Neural progenitor cell (in vitro differentiated cells): ENCODE measurements at regions not wholly inside any gene's neighbourhood (a gene's known extent, or its start where the extent isn't known, plus 50 kb on each side); places are given as distances from the start of the nearest gene placed in this dataset.

Experiments
- DNase-seq: peaks from one replicate; pipeline ENCODE4 v3.0.0-alpha.2; 2016; ENCODE audit warnings: low spot score
- H2AFZ ChIP-seq: fragments of 200-600 bp; sonication (generic); replicated peaks from 2 replicates; pipeline ENCODE4 v1.6.1; 2016; ENCODE audit warnings: antibody characterized with exemption
- H3F3A ChIP-seq: fragments of 200-600 bp; sonication (generic); 2 replicates; pipeline ENCODE4 v1.6.1; 2016; ENCODE audit warnings: antibody characterized with exemption, low read depth
- H3K27ac ChIP-seq: fragments of 200-600 bp; sonication (generic); 2 replicates; pipeline ENCODE4 v1.5.1; 2016; ENCODE audit warnings: mild to moderate bottlenecking
- H3K27me3 ChIP-seq: fragments of 200-600 bp; sonication (generic); 2 replicates; pipeline ENCODE4 v1.6.1; 2016; ENCODE audit warnings: mild to moderate bottlenecking, moderate library complexity
- H3K36me3 ChIP-seq: fragments of 200-600 bp; sonication (generic); 2 replicates; pipeline ENCODE4 v1.5.1; 2016
- H3K4me1 ChIP-seq: fragments of 200-600 bp; sonication (generic); 2 replicates; pipeline ENCODE4 v1.6.1; 2016; ENCODE audit warnings: mixed run types
- H3K4me2 ChIP-seq: fragments of 200-600 bp; sonication (generic); 2 replicates; pipeline ENCODE4 v1.6.1; 2016
- H3K4me3 ChIP-seq: fragments of 200-600 bp; sonication (generic); 2 replicates; pipeline ENCODE4 v1.5.1; 2016
- H3K79me2 ChIP-seq: fragments of 200-600 bp; sonication (generic); 2 replicates; pipeline ENCODE4 v1.6.1; 2016; ENCODE audit warnings: low read depth
- H3K9ac ChIP-seq: fragments of 200-600 bp; sonication (generic); 2 replicates; pipeline ENCODE4 v1.6.1; 2016
- H3K9me3 ChIP-seq: fragments of 200-600 bp; sonication (generic); 2 replicates; pipeline ENCODE4 v1.5.1; 2016; ENCODE audit warnings: low read depth
- H4K20me1 ChIP-seq: fragments of 200-600 bp; sonication (generic); 2 replicates; pipeline ENCODE4 v1.6.1; 2016; ENCODE audit warnings: low read depth
- H3K27ac Mint-ChIP-seq: 3 replicates; pipeline ENCODE4 v1.8.0; 2021; ENCODE audit warnings: mixed read lengths
- H3K27me3 Mint-ChIP-seq: 2 replicates; pipeline ENCODE4 v1.8.0; 2022; ENCODE audit warnings: low read depth, mild to moderate bottlenecking, inconsistent platforms, moderate library complexity, mixed read lengths; ENCODE audit not compliant: insufficient read depth
- H3K36me3 Mint-ChIP-seq: 3 replicates; pipeline ENCODE4 v1.8.0; 2021; ENCODE audit warnings: mixed read lengths
- H3K4me1 Mint-ChIP-seq: 3 replicates; pipeline ENCODE4 v1.8.0; 2021; ENCODE audit warnings: mixed read lengths
- H3K4me3 Mint-ChIP-seq: 3 replicates; pipeline ENCODE4 v1.8.0; 2021; ENCODE audit warnings: mild to moderate bottlenecking, moderate library complexity, mixed read lengths
- H3K9me3 Mint-ChIP-seq: 3 replicates; pipeline ENCODE4 v1.8.0; 2020; ENCODE audit warnings: mixed read lengths
- EZH2 ChIP-seq: fragments of 200-600 bp; sonication (generic); IDR thresholded peaks from 2 replicates; pipeline ENCODE4 v1.6.1; 2017; ENCODE audit warnings: antibody characterized with exemption, mild to moderate bottlenecking, moderate library complexity
- EZH2phosphoT487 ChIP-seq: fragments of 200-600 bp; sonication (generic); IDR thresholded peaks from 2 replicates; pipeline ENCODE4 v1.6.1; 2017; ENCODE audit warnings: antibody characterized with exemption
- TF ChIP-seq, protein P1 (sequence below): fragments of 200-600 bp; sonication (generic); IDR thresholded peaks from 2 replicates; pipeline ENCODE4 v1.5.1; 2017; ENCODE audit warnings: antibody characterized with exemption, mild to moderate bottlenecking

- no peak for TF ChIP-seq EZH2
- no peak for TF ChIP-seq EZH2phosphoT487
- TF ChIP-seq, protein P1, sequence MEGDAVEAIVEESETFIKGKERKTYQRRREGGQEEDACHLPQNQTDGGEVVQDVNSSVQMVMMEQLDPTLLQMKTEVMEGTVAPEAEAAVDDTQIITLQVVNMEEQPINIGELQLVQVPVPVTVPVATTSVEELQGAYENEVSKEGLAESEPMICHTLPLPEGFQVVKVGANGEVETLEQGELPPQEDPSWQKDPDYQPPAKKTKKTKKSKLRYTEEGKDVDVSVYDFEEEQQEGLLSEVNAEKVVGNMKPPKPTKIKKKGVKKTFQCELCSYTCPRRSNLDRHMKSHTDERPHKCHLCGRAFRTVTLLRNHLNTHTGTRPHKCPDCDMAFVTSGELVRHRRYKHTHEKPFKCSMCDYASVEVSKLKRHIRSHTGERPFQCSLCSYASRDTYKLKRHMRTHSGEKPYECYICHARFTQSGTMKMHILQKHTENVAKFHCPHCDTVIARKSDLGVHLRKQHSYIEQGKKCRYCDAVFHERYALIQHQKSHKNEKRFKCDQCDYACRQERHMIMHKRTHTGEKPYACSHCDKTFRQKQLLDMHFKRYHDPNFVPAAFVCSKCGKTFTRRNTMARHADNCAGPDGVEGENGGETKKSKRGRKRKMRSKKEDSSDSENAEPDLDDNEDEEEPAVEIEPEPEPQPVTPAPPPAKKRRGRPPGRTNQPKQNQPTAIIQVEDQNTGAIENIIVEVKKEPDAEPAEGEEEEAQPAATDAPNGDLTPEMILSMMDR, result no peak
- Mint-ChIP-seq H3K27ac (no peak overlapping the region), H3K4me3 (no peak overlapping the region), H3K36me3 (no peaks in the 10 kb centered on the region), H3K9me3 (no peaks in the 10 kb centered on the region), H3K27me3 (no peaks in the 10 kb centered on the region), H3K4me1 (no peaks in the 10 kb centered on the region)
- no peak for DNase-seq
- H3F3A ChIP-seq, result no peaks in the 10 kb centered on the region
- no peak overlapping the region for H3K4me2 ChIP-seq
- H2AFZ ChIP-seq, result no peak overlapping the region
- H3K9ac ChIP-seq, result no peak overlapping the region
- H3K27ac ChIP-seq, result no peak overlapping the region
- H3K36me3 ChIP-seq, result no peaks in the 10 kb centered on the region
- H3K4me1 ChIP-seq, result no peaks in the 10 kb centered on the region
- no peaks in the 10 kb centered on the region for H4K20me1 ChIP-seq
- no peaks in the 10 kb centered on the region for H3K79me2 ChIP-seq
- H3K27me3 ChIP-seq, result no peaks in the 10 kb centered on the region
- no peak overlapping the region for H3K4me3 ChIP-seq
- H3K9me3 ChIP-seq, result no peaks in the 10 kb centered on the region
These were observed 146.5 kb upstream of the CDH10 start for GRCh38 chr5:24791326-24791725.

GRCh38 chr5:24789611-24790351 is 145.0 kb upstream of the CDH10 start:
- Histone ChIP-seq H3K27me3 (no peaks in the 10 kb centered on the region), H3K4me1 (no peaks in the 10 kb centered on the region), H3K9ac (no peak overlapping the region), H3K36me3 (no peaks in the 10 kb centered on the region), H3K79me2 (no peaks in the 10 kb centered on the region), H3K4me2 (no peak overlapping the region), H3K27ac (no peak overlapping the region), H4K20me1 (no peaks in the 10 kb centered on the region), H3F3A (no peaks in the 10 kb centered on the region), H3K9me3 (no peaks in the 10 kb centered on the region), H3K4me3 (no peak overlapping the region), H2AFZ (no peak overlapping the region)
- no peaks in the 10 kb centered on the region for H3K27me3 Mint-ChIP-seq
- no peak overlapping the region for H3K4me3 Mint-ChIP-seq
- H3K4me1 Mint-ChIP-seq, result no peaks in the 10 kb centered on the region
- no peaks in the 10 kb centered on the region for H3K36me3 Mint-ChIP-seq
- TF ChIP-seq EZH2 (no peak), EZH2phosphoT487 (no peak)
- TF ChIP-seq, protein P1, result no peak
- DNase-seq, result no peak
- no peaks in the 10 kb centered on the region for H3K9me3 Mint-ChIP-seq
- H3K27ac Mint-ChIP-seq, result no peak overlapping the region

DNA sequence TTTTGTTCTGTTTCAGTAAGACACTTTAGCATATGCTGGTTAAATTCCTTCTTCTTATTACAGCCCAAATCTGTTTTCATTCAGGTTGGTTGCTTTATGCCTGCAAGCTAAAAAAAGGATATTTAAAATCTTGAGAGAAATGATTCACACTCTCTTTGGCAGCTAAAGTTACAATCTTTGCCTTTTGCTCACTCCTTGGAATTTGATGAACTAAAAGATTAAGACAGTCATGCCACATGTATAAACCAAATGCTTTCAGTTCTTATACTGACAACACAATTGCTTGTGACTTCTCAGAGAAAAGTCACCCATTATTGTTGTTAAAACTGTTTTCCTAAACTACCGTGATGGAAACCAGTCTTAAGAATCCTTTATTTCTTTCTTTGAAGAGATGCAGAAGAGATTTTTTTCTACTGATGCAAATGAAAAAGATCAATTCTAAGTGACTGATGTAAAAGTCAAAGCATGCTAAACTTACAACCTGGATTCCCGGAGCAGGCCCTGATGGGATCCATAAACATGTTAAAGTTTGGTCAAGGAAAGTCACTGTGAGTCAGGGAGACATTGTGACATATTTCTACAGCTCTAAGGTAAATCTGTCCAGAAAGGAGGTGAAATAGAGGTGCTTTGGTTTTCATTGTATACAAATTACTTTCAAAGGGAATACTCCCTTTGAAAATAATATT is 144.2 kb upstream of the CDH10 start:
- no peaks in the 10 kb centered on the region for H4K20me1 ChIP-seq
- Mint-ChIP-seq H3K4me1 (no peaks in the 10 kb centered on the region), H3K27ac (no peak overlapping the region), H3K4me3 (no peak overlapping the region), H3K36me3 (no peaks in the 10 kb centered on the region), H3K9me3 (no peaks in the 10 kb centered on the region), H3K27me3 (no peaks in the 10 kb centered on the region)
- no peak overlapping the region for H3K4me2 ChIP-seq
- no peaks in the 10 kb centered on the region for H3K36me3 ChIP-seq
- no peaks in the 10 kb centered on the region for H3K4me1 ChIP-seq
- TF ChIP-seq EZH2phosphoT487, result no peak
- TF ChIP-seq, protein P1, result no peak
- no peak for TF ChIP-seq EZH2
- peak overlapping the region; percentile 9 for H2AFZ ChIP-seq
- H3K27me3 ChIP-seq, result no peaks in the 10 kb centered on the region
- no peak for DNase-seq
- H3F3A ChIP-seq, result no peaks in the 10 kb centered on the region
- no peak overlapping the region for H3K4me3 ChIP-seq
- H3K79me2 ChIP-seq, result no peaks in the 10 kb centered on the region
- H3K9me3 ChIP-seq, result no peaks in the 10 kb centered on the region
- H3K9ac ChIP-seq, result no peak overlapping the region
- no peak overlapping the region for H3K27ac ChIP-seq
